D721Med (cell line): ENCODE measurements at regions not wholly inside any gene's neighbourhood (a gene's known extent, or its start where the extent isn't known, plus 50 kb on each side); places are given as distances from the start of the nearest gene placed in this dataset.
"Not testable (repeated sequence)": the region's sequence is repeated elsewhere in the genome, so short reads cannot be mapped to it uniquely, and the experiment has no call there.

Source experiments
- DNase-seq: peaks from one replicate; pipeline ENCODE4 v3.0.0; 2011; ENCODE audit warnings: low spot score; ENCODE audit not compliant: insufficient read length
- FAIRE-seq: peaks from 2 replicates; lab custom pipeline; 2011; peaks lifted over from hg19 to GRCh38; lab: Jason Lieb, UNC
- CTCF ChIP-seq: IDR thresholded peaks from 2 replicates; pipeline ENCODE4 v1.5.1; 2012; ENCODE audit warnings: mild to moderate bottlenecking, control low read depth; ENCODE audit not compliant: insufficient read depth; ENCODE audit errors: missing control alignments

- DNase-seq: no peak
- FAIRE-seq: peak; percentile 6
- no peak for TF ChIP-seq CTCF
Observed at GRCh38 chr4:34972189-34972588, 1272.1 kb downstream of the ARAP2 start.

- DNase-seq (no peak), FAIRE-seq (no peak)
- TF ChIP-seq CTCF: no peak
Observed at GRCh38 chr4:34973650-34974312, 1270.5 kb downstream of the ARAP2 start.

DNA sequence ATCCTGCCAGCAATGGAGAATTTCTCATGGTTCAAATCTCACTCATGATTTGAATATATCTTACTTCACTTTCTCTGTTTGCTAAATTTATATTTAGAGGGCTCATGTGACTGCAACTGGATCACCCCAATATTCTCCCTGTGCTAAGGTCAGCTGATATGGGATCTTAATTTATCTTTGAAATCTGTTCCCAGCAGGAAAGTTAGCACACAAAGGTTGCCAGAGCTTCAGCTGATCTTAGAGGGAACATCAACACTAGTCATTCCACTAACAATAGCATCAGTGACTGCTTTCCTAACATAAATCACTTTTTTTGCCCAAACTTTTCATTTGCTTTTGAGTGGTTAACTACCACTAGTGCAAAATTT lies 1270.0 kb downstream of the ARAP2 start:
- DNase-seq (no peak), FAIRE-seq (no peak)
- TF ChIP-seq CTCF: no peak

- FAIRE-seq, DNase-seq: not testable (repeated sequence)
Observed at GRCh38 chr4:35021222-35021621, 1223.1 kb downstream of the ARAP2 start.

GRCh38 chr4:35025152-35025834 lies 1219.0 kb downstream of the ARAP2 start:
- no peak for DNase-seq
- TF ChIP-seq CTCF: no peak
- no peak for FAIRE-seq

GRCh38 chr4:35038079-35038805 lies 1206.1 kb downstream of the ARAP2 start:
- no peak for DNase-seq
- FAIRE-seq: no peak
- no peak for TF ChIP-seq CTCF

DNA sequence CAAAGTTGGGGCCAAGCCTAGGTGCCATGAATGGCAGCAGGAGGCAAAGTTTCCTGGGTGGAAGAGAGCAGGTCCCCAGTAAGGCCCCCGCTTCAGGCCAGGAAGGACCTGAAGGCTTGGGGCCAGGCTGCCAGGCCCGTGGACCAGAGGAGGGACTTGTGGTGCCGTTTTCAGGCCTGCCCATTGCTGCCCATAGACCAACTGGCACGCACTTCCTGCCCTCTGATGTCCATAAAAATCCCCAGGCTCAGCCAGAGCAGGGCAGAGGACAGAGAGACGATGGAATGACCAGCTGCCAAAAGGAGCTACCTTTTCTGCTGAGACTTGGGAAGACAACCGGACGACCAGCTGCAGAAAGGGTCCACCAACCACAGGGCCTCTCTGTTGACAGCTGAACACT lies 1205.5 kb downstream of the ARAP2 start:
- TF ChIP-seq CTCF: no peak
- no peak for FAIRE-seq

More for the DNA sequence above, 1205.5 kb downstream of the ARAP2 start:
- DNase-seq: no peak
